ENCODE measurements at regions not wholly inside any gene's neighbourhood (a gene's known extent, or its start where the extent isn't known, plus 50 kb on each side); places are given as distances from the start of the nearest gene placed in this dataset.
"Not testable (repeated sequence)": the region's sequence is repeated elsewhere in the genome, so short reads cannot be mapped to it uniquely, and the experiment has no call there.

GRCh38 chr11:90601261-90601660, 378.4 kb upstream of the CHORDC1 start:
- H3K9me3 ChIP-seq (ENCODE audit: control insufficient read depth in 1 of 2, low read length in 2 of 2), result no peaks in the 10 kb centered on the region
- H3K4me1 Mint-ChIP-seq, result no peaks in the 10 kb centered on the region
- intact Hi-C loops (cut with micrococcal nuclease), result no loop called here

GRCh38 chr11:90594658-90595057, 371.8 kb upstream of the CHORDC1 start:
- Mint-ChIP-seq H3K27ac (no peak overlapping the region), H3K4me3 (no peak overlapping the region), H3K4me1 (no peaks in the 10 kb centered on the region), H3K27me3 (no peaks in the 10 kb centered on the region), H3K36me3 (no peaks in the 10 kb centered on the region), H3K9me3 (peaks cover 0 to 12% (median 4%) of the 10 kb centered on the region in 8 donors)
- CTCF ChIA-PET (ENCODE audit: partially characterized antibody), result interaction anchor here (1.8 kb wide), 1 partner anchor 9 kb away, joined by 3 read pairs; no protein-coding TSS in a partner anchor
- H3K9me3 ChIP-seq (ENCODE audit: control insufficient read depth in 1 of 2, low read length in 2 of 2), result no peaks in the 10 kb centered on the region
- H3K4me3 ChIP-seq (ENCODE audit: low read length in 2 of 2), result no peak overlapping the region
- H3K27ac ChIP-seq (ENCODE audit: low read depth, low read length), result no peak overlapping the region
- POLR2A ChIA-PET (ENCODE audit: partially characterized antibody), result no interaction called here
- no peaks in the 10 kb centered on the region for H3K4me1 ChIP-seq (ENCODE audit: insufficient read depth, low read length)
- intact Hi-C loops (cut with micrococcal nuclease), result no loop called here
- DNase-seq, result no peak
- no peaks in the 10 kb centered on the region for H3K36me3 ChIP-seq (ENCODE audit: insufficient read depth, low read length)
- no peaks in the 10 kb centered on the region for H3K27me3 ChIP-seq (ENCODE audit: insufficient read depth, low read length)

More at GRCh38 chr11:90601261-90601660, 378.4 kb upstream of the CHORDC1 start:
- no peaks in the 10 kb centered on the region for H3K36me3 Mint-ChIP-seq
- POLR2A ChIA-PET (ENCODE audit: partially characterized antibody), result no interaction called here
- no peak for DNase-seq
- CTCF ChIA-PET (ENCODE audit: partially characterized antibody), result no interaction called here
- no peak overlapping the region for H3K27ac Mint-ChIP-seq
- Histone ChIP-seq H3K4me3 (ENCODE audit: low read length in 2 of 2) (no peak overlapping the region), H3K27me3 (ENCODE audit: insufficient read depth, low read length) (no peaks in the 10 kb centered on the region), H3K27ac (ENCODE audit: low read depth, low read length) (no peak overlapping the region), H3K36me3 (ENCODE audit: insufficient read depth, low read length) (no peaks in the 10 kb centered on the region), H3K4me1 (ENCODE audit: insufficient read depth, low read length) (no peaks in the 10 kb centered on the region)
- H3K9me3 Mint-ChIP-seq, result peaks cover 0 to 10% (median 4%) of the 10 kb centered on the region in 8 donors
- H3K4me3 Mint-ChIP-seq, result no peak overlapping the region
- no peaks in the 10 kb centered on the region for H3K27me3 Mint-ChIP-seq

GRCh38 chr11:90593099-90593498, 370.2 kb upstream of the CHORDC1 start:
- no peak overlapping the region for H3K4me3 ChIP-seq (ENCODE audit: low read length in 2 of 2)
- Mint-ChIP-seq H3K9me3 (peaks cover 0 to 12% (median 4%) of the 10 kb centered on the region in 8 donors), H3K27ac (no peak overlapping the region), H3K4me3 (no peak overlapping the region), H3K4me1 (no peaks in the 10 kb centered on the region), H3K27me3 (no peaks in the 10 kb centered on the region), H3K36me3 (no peaks in the 10 kb centered on the region)
- no peaks in the 10 kb centered on the region for H3K36me3 ChIP-seq (ENCODE audit: insufficient read depth, low read length)
- intact Hi-C loops (cut with micrococcal nuclease), result no loop called here
- no peak for DNase-seq
- no peaks in the 10 kb centered on the region for H3K4me1 ChIP-seq (ENCODE audit: insufficient read depth, low read length)
- ChIA-PET POLR2A (ENCODE audit: partially characterized antibody) (no interaction called here), CTCF (ENCODE audit: partially characterized antibody) (interaction anchor here (0.7 to 1.8 kb wide), 2 partner anchors 10 to 70 kb away, joined by 3 to 5 read pairs; no protein-coding TSS in a partner anchor)
- H3K27me3 ChIP-seq (ENCODE audit: insufficient read depth, low read length), result no peaks in the 10 kb centered on the region
- H3K9me3 ChIP-seq (ENCODE audit: control insufficient read depth in 1 of 2, low read length in 2 of 2), result no peaks in the 10 kb centered on the region
- H3K27ac ChIP-seq (ENCODE audit: low read depth, low read length), result no peak overlapping the region

GRCh38 chr11:90590286-90590685, 367.4 kb upstream of the CHORDC1 start:
- Histone ChIP-seq H3K4me3 (ENCODE audit: low read length in 2 of 2) (no peak overlapping the region), H3K4me1 (ENCODE audit: insufficient read depth, low read length) (no peaks in the 10 kb centered on the region), H3K36me3 (ENCODE audit: insufficient read depth, low read length) (no peaks in the 10 kb centered on the region), H3K27ac (ENCODE audit: low read depth, low read length) (no peak overlapping the region), H3K9me3 (ENCODE audit: control insufficient read depth in 1 of 2, low read length in 2 of 2) (no peaks in the 10 kb centered on the region), H3K27me3 (ENCODE audit: insufficient read depth, low read length) (no peaks in the 10 kb centered on the region)
- H3K9me3 Mint-ChIP-seq, result peaks cover 0 to 10% (median 0%) of the 10 kb centered on the region in 8 donors
- intact Hi-C loops (cut with micrococcal nuclease), result no loop called here
- no peak overlapping the region for H3K4me3 Mint-ChIP-seq
- ChIA-PET CTCF (ENCODE audit: partially characterized antibody) (no interaction called here), POLR2A (ENCODE audit: partially characterized antibody) (no interaction called here)
- DNase-seq, result no peak
- no peaks in the 10 kb centered on the region for H3K4me1 Mint-ChIP-seq
- H3K27me3 Mint-ChIP-seq, result no peaks in the 10 kb centered on the region
- H3K27ac Mint-ChIP-seq, result no peak overlapping the region
- H3K36me3 Mint-ChIP-seq, result no peaks in the 10 kb centered on the region

GRCh38 chr11:90589735-90590134, 366.9 kb upstream of the CHORDC1 start:
- ChIA-PET POLR2A (ENCODE audit: partially characterized antibody) (no interaction called here), CTCF (ENCODE audit: partially characterized antibody) (no interaction called here)
- no peak overlapping the region for H3K4me3 ChIP-seq (ENCODE audit: low read length in 2 of 2)
- H3K9me3 Mint-ChIP-seq, result peaks cover 0 to 10% (median 0%) of the 10 kb centered on the region in 8 donors
- H3K4me3 Mint-ChIP-seq, result no peak overlapping the region
- H3K27ac ChIP-seq (ENCODE audit: low read depth, low read length), result no peak overlapping the region
- intact Hi-C loops (cut with micrococcal nuclease), result no loop called here
- H3K4me1 ChIP-seq (ENCODE audit: insufficient read depth, low read length), result no peaks in the 10 kb centered on the region
- no peak for DNase-seq
- H3K36me3 Mint-ChIP-seq, result no peaks in the 10 kb centered on the region
- no peak overlapping the region for H3K27ac Mint-ChIP-seq
- no peaks in the 10 kb centered on the region for H3K27me3 Mint-ChIP-seq
- H3K36me3 ChIP-seq (ENCODE audit: insufficient read depth, low read length), result no peaks in the 10 kb centered on the region
- no peaks in the 10 kb centered on the region for H3K27me3 ChIP-seq (ENCODE audit: insufficient read depth, low read length)
- no peaks in the 10 kb centered on the region for H3K4me1 Mint-ChIP-seq
- no peaks in the 10 kb centered on the region for H3K9me3 ChIP-seq (ENCODE audit: control insufficient read depth in 1 of 2, low read length in 2 of 2)

GRCh38 chr11:90587896-90588295, 365.0 kb upstream of the CHORDC1 start:
- intact Hi-C loops (cut with micrococcal nuclease), result no loop called here
- Mint-ChIP-seq H3K4me1 (no peaks in the 10 kb centered on the region), H3K36me3 (no peaks in the 10 kb centered on the region), H3K9me3 (peaks cover 0 to 7% (median 0%) of the 10 kb centered on the region in 8 donors), H3K4me3 (no peak overlapping the region), H3K27ac (no peak overlapping the region), H3K27me3 (no peaks in the 10 kb centered on the region)
- Histone ChIP-seq H3K36me3 (ENCODE audit: insufficient read depth, low read length) (no peaks in the 10 kb centered on the region), H3K4me1 (ENCODE audit: insufficient read depth, low read length) (no peaks in the 10 kb centered on the region), H3K27me3 (ENCODE audit: insufficient read depth, low read length) (no peaks in the 10 kb centered on the region), H3K9me3 (ENCODE audit: control insufficient read depth in 1 of 2, low read length in 2 of 2) (no peaks in the 10 kb centered on the region), H3K4me3 (ENCODE audit: low read length in 2 of 2) (no peak overlapping the region), H3K27ac (ENCODE audit: low read depth, low read length) (no peak overlapping the region)
- POLR2A ChIA-PET (ENCODE audit: partially characterized antibody), result no interaction called here
- DNase-seq, result no peak
- CTCF ChIA-PET (ENCODE audit: partially characterized antibody), result no interaction called here

GRCh38 chr11:90585491-90585890, 362.6 kb upstream of the CHORDC1 start:
- Mint-ChIP-seq H3K27ac (no peak overlapping the region), H3K4me1 (no peaks in the 10 kb centered on the region), H3K9me3 (peaks cover 0 to 15% (median 4%) of the 10 kb centered on the region in 8 donors), H3K4me3 (no peak overlapping the region), H3K27me3 (no peaks in the 10 kb centered on the region), H3K36me3 (no peaks in the 10 kb centered on the region)
- ChIA-PET CTCF (ENCODE audit: partially characterized antibody) (no interaction called here), POLR2A (ENCODE audit: partially characterized antibody) (no interaction called here)
- intact Hi-C loops (cut with micrococcal nuclease), result no loop called here
- H3K4me1 ChIP-seq (ENCODE audit: insufficient read depth, low read length), result no peaks in the 10 kb centered on the region
- H3K9me3 ChIP-seq (ENCODE audit: control insufficient read depth in 1 of 2, low read length in 2 of 2), result no peaks in the 10 kb centered on the region
- no peak overlapping the region for H3K4me3 ChIP-seq (ENCODE audit: low read length in 2 of 2)
- no peak overlapping the region for H3K27ac ChIP-seq (ENCODE audit: low read depth, low read length)
- DNase-seq, result no peak
- H3K27me3 ChIP-seq (ENCODE audit: insufficient read depth, low read length), result no peaks in the 10 kb centered on the region
- no peaks in the 10 kb centered on the region for H3K36me3 ChIP-seq (ENCODE audit: insufficient read depth, low read length)

GRCh38 chr11:90582999-90583398, 360.1 kb upstream of the CHORDC1 start:
- H3K4me1 Mint-ChIP-seq; POLR2A ChIA-PET (ENCODE audit: partially characterized antibody); H3K4me3 Mint-ChIP-seq; H3K4me3 ChIP-seq (ENCODE audit: low read length in 2 of 2); CTCF ChIA-PET (ENCODE audit: partially characterized antibody); H3K36me3 Mint-ChIP-seq; H3K4me1 ChIP-seq (ENCODE audit: insufficient read depth, low read length); H3K27me3 Mint-ChIP-seq; DNase-seq; H3K27me3 ChIP-seq (ENCODE audit: insufficient read depth, low read length); H3K27ac ChIP-seq (ENCODE audit: low read depth, low read length); H3K27ac Mint-ChIP-seq; H3K36me3 ChIP-seq (ENCODE audit: insufficient read depth, low read length); H3K9me3 ChIP-seq (ENCODE audit: control insufficient read depth in 1 of 2, low read length in 2 of 2); intact Hi-C loops (cut with micrococcal nuclease): not testable (repeated sequence)
- H3K9me3 Mint-ChIP-seq, result peaks cover 0 to 22% (median 7%) of the 10 kb centered on the region in 8 donors
